Breast epithelium (tissue), 3 donors: ENCODE measurements at regions not wholly inside any gene's neighbourhood (a gene's known extent, or its start where the extent isn't known, plus 50 kb on each side); places are given as distances from the start of the nearest gene placed in this dataset.

Source experiments
- CTCF ChIP-seq, 3 donors: fragments of 450-650 bp; IDR thresholded peaks; one replicate each; pipeline ENCODE4 v1.5.1; 2016 to 2017; ENCODE audit warnings: antibody characterized with exemption in 3 of 3, mild to moderate bottlenecking in 3 of 3, moderate library complexity in 3 of 3
- POLR2AphosphoS5 ChIP-seq, 3 donors: sonication (generic); formaldehyde crosslinking; IDR thresholded peaks; one replicate each; pipeline ENCODE4 v1.6.1; 2017; ENCODE audit warnings: antibody characterized with exemption in 3 of 3

GRCh38 chr7:13542451-13542850, 447.0 kb downstream of the ETV1 start:
- TF ChIP-seq CTCF (IDR thresholded peaks at IDR 0.05) (no peak), POLR2AphosphoS5 (IDR thresholded peaks at IDR 0.05) (no peak)
